SU-DHL-6 (cell line): ENCODE measurements at regions not wholly inside any gene's neighbourhood (a gene's known extent, or its start where the extent isn't known, plus 50 kb on each side); places are given as distances from the start of the nearest gene placed in this dataset.

Experiments used
- CTCF ChIP-seq: fragments of 200-600 bp; sonication (generic); IDR thresholded peaks from one replicate; pipeline ENCODE4 v1.5.1; 2017; ENCODE audit warnings: antibody characterized with exemption, mild to moderate bottlenecking, low read length, moderate library complexity; ENCODE audit not compliant: insufficient read depth, poor library complexity, severe bottlenecking
- EZH2phosphoT487 ChIP-seq: fragments of 200-600 bp; sonication (generic), shearing (Covaris generic); conservative IDR thresholded peaks from 2 replicates; pipeline ENCODE4 v1.6.1; 2018; ENCODE audit warnings: mild to moderate bottlenecking, antibody characterized with exemption, low read length, moderate library complexity, mixed read lengths

GRCh38 chr7:18308938-18309337, 186.6 kb upstream of the HDAC9 start:
- TF ChIP-seq CTCF (no peak), EZH2phosphoT487 (no peak)
